ENCODE measurements at regions not wholly inside any gene's neighbourhood (a gene's known extent, or its start where the extent isn't known, plus 50 kb on each side); places are given as distances from the start of the nearest gene placed in this dataset.
A peak's percentile ranks its signal among the peaks of the same experiment; 100 is the strongest.

- no peak for DNase-seq (ENCODE audit: low spot score in 2 of 2)
Measured at GRCh38 chr13:73777134-73777533, 357.1 kb downstream of the KLF12 start.

DNA sequence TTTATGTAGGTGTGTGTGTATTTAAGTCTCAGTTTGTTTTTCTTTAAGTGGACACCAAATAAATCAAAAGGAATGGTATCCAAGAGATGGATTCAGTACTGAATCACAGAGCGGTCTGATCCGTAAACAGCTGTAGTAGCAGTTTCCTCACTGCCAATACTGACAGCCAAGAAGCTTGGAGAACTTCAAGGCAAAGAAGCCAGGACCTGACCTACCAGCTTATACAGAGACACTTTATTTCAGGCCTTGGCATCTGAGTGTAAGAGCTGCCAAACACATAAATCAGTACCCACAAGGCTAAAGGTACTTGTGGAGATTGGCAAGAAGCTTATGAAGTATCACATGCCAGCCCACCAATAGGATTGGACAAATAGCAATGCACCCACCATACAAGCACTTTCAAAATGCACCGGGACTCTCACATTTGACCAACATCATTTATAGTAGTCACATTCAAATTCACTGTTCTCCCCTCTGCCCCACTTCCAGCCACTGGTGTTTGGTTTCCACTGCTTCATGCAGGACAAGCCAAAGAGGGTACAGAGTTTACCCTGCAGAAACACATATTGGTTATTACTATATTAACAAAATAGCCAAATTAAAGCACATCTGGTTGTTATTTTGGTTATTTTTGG lies 357.9 kb downstream of the KLF12 start:
- no peak for DNase-seq (ENCODE audit: low spot score in 2 of 2)
- no peaks in the 10 kb centered on the region for H3K4me1 ChIP-seq
- H3K4me3 ChIP-seq: no peak overlapping the region
- no peak overlapping the region for H3K27ac ChIP-seq
- no peaks in the 10 kb centered on the region for H3K9me3 ChIP-seq
- TF ChIP-seq, protein P1, sequence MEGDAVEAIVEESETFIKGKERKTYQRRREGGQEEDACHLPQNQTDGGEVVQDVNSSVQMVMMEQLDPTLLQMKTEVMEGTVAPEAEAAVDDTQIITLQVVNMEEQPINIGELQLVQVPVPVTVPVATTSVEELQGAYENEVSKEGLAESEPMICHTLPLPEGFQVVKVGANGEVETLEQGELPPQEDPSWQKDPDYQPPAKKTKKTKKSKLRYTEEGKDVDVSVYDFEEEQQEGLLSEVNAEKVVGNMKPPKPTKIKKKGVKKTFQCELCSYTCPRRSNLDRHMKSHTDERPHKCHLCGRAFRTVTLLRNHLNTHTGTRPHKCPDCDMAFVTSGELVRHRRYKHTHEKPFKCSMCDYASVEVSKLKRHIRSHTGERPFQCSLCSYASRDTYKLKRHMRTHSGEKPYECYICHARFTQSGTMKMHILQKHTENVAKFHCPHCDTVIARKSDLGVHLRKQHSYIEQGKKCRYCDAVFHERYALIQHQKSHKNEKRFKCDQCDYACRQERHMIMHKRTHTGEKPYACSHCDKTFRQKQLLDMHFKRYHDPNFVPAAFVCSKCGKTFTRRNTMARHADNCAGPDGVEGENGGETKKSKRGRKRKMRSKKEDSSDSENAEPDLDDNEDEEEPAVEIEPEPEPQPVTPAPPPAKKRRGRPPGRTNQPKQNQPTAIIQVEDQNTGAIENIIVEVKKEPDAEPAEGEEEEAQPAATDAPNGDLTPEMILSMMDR (IDR thresholded peaks at IDR 0.05): no peak
- no peaks in the 10 kb centered on the region for H3K27me3 ChIP-seq
- intact Hi-C loops (cut with DNase I): no loop called here
- no peaks in the 10 kb centered on the region for H3K36me3 ChIP-seq

More at GRCh38 chr13:73777134-73777533, 357.1 kb downstream of the KLF12 start:
- Histone ChIP-seq H3K4me1 (peaks cover 0 to 3% of the 10 kb centered on the region in 2 donors), H3K4me3 (no peak overlapping the region), H3K9me3 (no peaks in the 10 kb centered on the region), H3K36me3 (no peaks in the 10 kb centered on the region), H3K27ac (no peak overlapping the region), H3K27me3 (no peaks in the 10 kb centered on the region)
- TF ChIP-seq, protein P1 (IDR thresholded peaks at IDR 0.05): no peak
- intact Hi-C loops (cut with DNase I): no loop called here

- Histone ChIP-seq H3K9me3 (no peaks in the 10 kb centered on the region), H3K4me3 (no peak overlapping the region), H3K27me3 (no peaks in the 10 kb centered on the region), H3K36me3 (no peaks in the 10 kb centered on the region), H3K27ac (no peak overlapping the region), H3K4me1 (peaks cover 0 to under 1% of the 10 kb centered on the region in 2 donors)
- DNase-seq (ENCODE audit: low spot score in 2 of 2): no peak
- TF ChIP-seq, protein P1 (IDR thresholded peaks at IDR 0.05): no peak
- intact Hi-C loops (cut with DNase I): no loop called here
Measured at GRCh38 chr13:73773168-73773549, 361.0 kb downstream of the KLF12 start.

DNA sequence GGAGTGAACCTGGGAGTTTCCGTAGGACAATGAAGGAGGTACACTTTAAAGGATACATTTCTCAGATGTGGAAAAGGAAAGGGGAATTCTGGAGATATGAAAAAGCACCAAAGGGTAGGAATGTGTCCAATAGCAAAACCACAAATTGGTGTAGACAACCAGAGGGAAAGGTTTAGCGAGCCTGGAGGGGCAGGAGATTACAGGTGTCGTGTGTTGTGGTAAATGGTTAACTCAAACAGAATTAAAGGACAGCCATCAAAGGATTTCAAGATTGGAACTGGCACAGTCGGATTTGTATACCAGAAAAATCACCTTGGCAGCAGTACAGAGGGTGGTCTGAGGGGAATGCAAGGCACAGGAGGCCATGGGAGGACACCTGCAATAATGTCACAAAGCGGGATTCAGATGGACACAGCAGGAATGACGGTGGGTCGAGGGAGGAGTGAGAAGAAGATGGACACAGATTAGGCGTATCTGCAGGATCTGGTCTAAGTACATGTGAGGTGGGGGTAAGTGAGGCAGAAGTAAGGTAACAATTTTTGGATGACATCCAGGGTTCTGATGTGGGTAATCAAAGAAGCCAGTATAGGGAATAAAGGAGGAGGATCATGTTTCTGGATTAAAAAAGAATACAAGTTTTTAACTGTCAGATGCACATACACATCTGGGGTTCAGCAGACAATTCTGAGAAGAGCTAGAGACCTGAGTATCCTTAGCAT lies 361.6 kb downstream of the KLF12 start:
- intact Hi-C loops (cut with DNase I): no loop called here
- H3K4me1 ChIP-seq: peaks cover 3 to 6% of the 10 kb centered on the region in 2 donors
- no peaks in the 10 kb centered on the region for H3K27me3 ChIP-seq
- H3K36me3 ChIP-seq: no peaks in the 10 kb centered on the region
- TF ChIP-seq, protein P1 (IDR thresholded peaks at IDR 0.05): no peak
- H3K9me3 ChIP-seq: no peaks in the 10 kb centered on the region
- DNase-seq (ENCODE audit: low spot score in 2 of 2): no peak
- H3K27ac ChIP-seq: no peak overlapping the region
- no peak overlapping the region for H3K4me3 ChIP-seq

DNA sequence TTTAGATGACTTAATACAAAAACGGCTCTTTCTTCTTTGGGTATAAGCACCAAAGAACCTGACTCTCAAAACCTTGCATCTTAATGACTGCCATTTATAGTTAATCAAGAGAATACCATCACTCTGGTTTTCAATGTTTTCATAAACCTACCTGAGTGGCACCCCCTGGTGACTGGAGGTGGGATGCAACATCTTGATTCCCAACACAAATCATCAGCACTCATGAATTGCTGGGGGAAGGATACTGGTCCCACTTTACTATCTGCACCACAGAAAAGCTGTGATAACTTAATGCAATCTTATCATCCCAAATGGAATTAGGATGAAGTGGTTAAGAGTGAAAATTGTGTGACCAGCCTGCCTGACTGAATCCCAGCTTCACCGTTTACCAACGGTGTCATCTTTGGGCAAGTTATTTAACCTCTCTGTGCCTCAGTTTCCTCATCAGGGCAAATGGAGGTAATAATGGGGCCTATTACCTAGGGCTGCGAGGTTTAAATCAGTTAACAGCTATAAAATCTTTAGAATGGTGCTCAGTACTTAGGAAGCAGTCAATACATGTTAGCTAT lies 366.4 kb downstream of the KLF12 start:
- Histone ChIP-seq H3K4me3 (no peak overlapping the region), H3K4me1 (peaks cover 3 to 27% of the 10 kb centered on the region in 2 donors), H3K27me3 (no peaks in the 10 kb centered on the region), H3K9me3 (no peaks in the 10 kb centered on the region), H3K36me3 (no peaks in the 10 kb centered on the region), H3K27ac (peak overlapping the region; percentile 67 to 86)
- intact Hi-C loops (cut with DNase I): loop anchor here (10.0 kb wide), 1 partner anchor 367 kb away; the partner anchor contains the start of gene KLF12
- TF ChIP-seq, protein P1 (IDR thresholded peaks at IDR 0.05): peak in 2 of 3 experiments; percentile 14 to 21
- DNase-seq (ENCODE audit: low spot score in 2 of 2): no peak
